ENCODE measurements at regions not wholly inside any gene's neighbourhood (a gene's known extent, or its start where the extent isn't known, plus 50 kb on each side); places are given as distances from the start of the nearest gene placed in this dataset.

DNA sequence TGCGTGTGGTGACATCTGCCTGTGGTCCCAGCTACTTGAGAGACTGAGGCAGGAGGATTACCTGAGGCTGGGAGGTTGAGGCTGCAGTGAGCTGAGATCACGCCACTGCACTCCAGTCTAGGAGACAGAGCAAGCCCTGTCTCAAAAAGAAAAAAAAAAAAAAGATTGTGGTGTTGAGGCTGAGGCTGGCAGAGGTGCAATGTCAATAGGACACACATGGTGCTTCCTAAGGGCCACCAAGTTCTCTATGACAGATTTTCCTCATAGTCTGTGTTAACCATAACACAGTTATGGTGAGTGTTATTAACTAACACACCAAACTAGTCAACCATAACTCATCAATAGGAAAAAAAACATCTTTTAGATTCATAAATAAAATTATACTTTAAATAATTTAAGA lies 494.4 kb downstream of the TMX3 start:
- TF ChIP-seq CTCF (IDR thresholded peaks at IDR 0.05) (no peak), POLR2A (IDR thresholded peaks at IDR 0.05) (no peak), POLR2AphosphoS5 (IDR thresholded peaks at IDR 0.05) (no peak)
